ENCODE measurements at regions not wholly inside any gene's neighbourhood (a gene's known extent, or its start where the extent isn't known, plus 50 kb on each side); places are given as distances from the start of the nearest gene placed in this dataset.
"Not testable (repeated sequence)": the region's sequence is repeated elsewhere in the genome, so short reads cannot be mapped to it uniquely, and the experiment has no call there.

- in situ Hi-C loops (cut with MboI; ENCODE audit: low sequenced_read_pairs) = no loop called here
Measured at GRCh38 chr5:111839438-111839837, 82.4 kb upstream of the NREP start.

- in situ Hi-C loops (cut with MboI; ENCODE audit: low sequenced_read_pairs) = no loop called here
Measured at GRCh38 chr5:111836426-111836825, 79.4 kb upstream of the NREP start.

GRCh38 chr5:111834926-111835599, 78.1 kb upstream of the NREP start:
- in situ Hi-C loops (cut with MboI; ENCODE audit: low sequenced_read_pairs) = no loop called here

DNA sequence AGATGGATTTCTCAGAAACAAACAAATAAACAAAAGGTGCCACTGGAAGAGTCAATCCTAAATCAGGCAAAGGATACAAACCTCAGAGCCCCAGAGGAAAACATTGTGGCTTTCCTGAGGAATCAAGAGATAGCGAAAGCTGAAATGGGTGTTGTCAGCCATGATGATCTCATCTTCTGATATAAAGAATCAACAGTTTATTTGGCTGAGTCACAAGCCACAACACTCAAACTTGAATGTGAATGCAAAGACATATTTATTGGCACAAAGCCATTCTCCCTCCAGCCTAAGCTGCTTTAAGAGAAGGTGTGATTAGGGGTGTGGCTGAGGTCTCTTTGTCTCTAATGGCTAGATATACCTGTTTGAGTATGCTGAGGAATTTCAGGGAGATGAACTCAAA, 73.3 kb upstream of the NREP start:
- in situ Hi-C loops (cut with MboI; ENCODE audit: low sequenced_read_pairs) = no loop called here

- in situ Hi-C loops (cut with MboI; ENCODE audit: low sequenced_read_pairs) = no loop called here
Measured at GRCh38 chr5:111829701-111830100, 72.7 kb upstream of the NREP start.

DNA sequence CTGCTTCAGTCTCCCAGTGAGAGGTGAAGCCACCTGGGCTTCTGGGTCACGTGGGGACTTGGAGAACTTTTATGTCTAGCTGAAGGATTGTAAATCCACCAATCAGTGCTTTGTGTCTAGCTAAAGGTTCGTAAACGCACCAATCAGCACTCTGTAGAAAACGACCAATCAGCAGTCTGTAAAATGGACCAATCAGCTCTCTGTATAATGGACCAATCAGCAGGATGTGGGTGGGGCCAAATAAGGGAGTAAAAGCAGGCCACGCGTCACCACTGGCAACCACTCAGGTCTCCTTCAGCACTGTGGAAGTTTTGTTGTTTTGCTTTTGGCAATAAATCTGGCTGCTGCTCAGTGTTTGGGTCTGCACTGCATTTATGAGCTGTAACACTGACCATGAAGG, 69.1 kb upstream of the NREP start:
- in situ Hi-C loops (cut with MboI; ENCODE audit: low sequenced_read_pairs) = no loop called here

DNA sequence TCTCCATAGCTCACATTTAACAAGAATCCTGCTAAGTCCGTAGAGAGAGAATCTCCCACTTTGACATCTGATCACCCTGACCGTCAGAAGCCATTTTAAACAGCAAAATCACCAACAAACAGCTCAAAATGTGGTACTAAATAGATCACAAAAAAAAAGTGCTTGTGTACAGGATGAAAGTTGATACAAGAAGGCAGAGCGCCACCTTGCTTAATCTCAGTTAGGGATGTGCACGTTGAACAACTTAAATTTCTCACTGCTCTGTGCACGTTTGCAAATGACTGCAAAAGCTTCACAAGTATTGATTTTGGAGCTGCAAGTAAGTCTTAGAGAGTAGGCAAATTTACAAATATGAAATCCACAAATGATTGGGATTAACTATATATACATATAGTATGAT, 63.1 kb upstream of the NREP start:
- in situ Hi-C loops (cut with MboI; ENCODE audit: low sequenced_read_pairs) = no loop called here

DNA sequence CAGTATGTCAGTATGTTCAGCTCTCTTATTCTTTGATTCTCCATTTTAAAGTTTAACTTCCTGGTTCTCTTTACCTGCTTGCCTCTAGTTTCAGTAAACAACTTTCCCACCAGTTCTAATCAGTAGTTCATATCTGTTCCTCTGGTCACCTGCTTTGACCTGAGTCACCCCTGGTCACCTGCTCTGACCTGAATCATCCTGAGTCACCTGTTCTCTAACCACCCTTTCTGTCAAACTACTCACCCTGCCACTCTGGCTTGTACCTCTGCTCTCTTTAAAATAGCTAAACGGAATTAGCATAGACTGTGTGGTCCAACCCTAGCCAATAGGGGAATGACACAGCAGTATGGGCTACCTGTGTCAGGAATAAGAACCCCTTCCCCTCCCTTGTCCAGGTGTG, 62.0 kb upstream of the NREP start:
- in situ Hi-C loops (cut with MboI; ENCODE audit: low sequenced_read_pairs) = not testable (repeated sequence)

- in situ Hi-C loops (cut with MboI; ENCODE audit: low sequenced_read_pairs) = no loop called here
Measured at GRCh38 chr5:111813537-111813936, 56.5 kb upstream of the NREP start.

GRCh38 chr5:111810112-111810511, 53.1 kb upstream of the NREP start:
- in situ Hi-C loops (cut with MboI; ENCODE audit: low sequenced_read_pairs) = no loop called here
